Lower leg skin (tissue), 3 donors: ENCODE measurements at regions not wholly inside any gene's neighbourhood (a gene's known extent, or its start where the extent isn't known, plus 50 kb on each side); places are given as distances from the start of the nearest gene placed in this dataset.

ENCODE experiments used
- CTCF ChIP-seq, 3 donors: fragments of 450-650 bp; IDR thresholded peaks; one replicate each; pipeline ENCODE4 v1.5.1; 2016; ENCODE audit warnings: antibody characterized with exemption in 3 of 3, mild to moderate bottlenecking in 3 of 3, moderate library complexity in 2 of 3
- POLR2A ChIP-seq, 2 donors: fragments of 450-650 bp; IDR thresholded peaks; one replicate each; pipeline ENCODE4 v1.6.1; 2016 to 2017; ENCODE audit warnings: antibody characterized with exemption in 2 of 2, mild to moderate bottlenecking in 1 of 2, moderate library complexity in 1 of 2

GRCh38 chr20:20969701-20970280, 136.4 kb downstream of the LINC00237 start:
- TF ChIP-seq POLR2A (IDR thresholded peaks at IDR 0.05) (no peak), CTCF (IDR thresholded peaks at IDR 0.05) (no peak)
